Calu3 (cell line): ENCODE measurements at regions not wholly inside any gene's neighbourhood (a gene's known extent, or its start where the extent isn't known, plus 50 kb on each side); places are given as distances from the start of the nearest gene placed in this dataset.

Source experiments
- BruUV-seq: library from RNA; stranded (reverse); fragments of 400-500 nt; replicated peaks from 2 replicates; lab custom pipeline; 2021; lab: Mats Ljungman, UMichigan
- CTCF ChIA-PET: fragments of 300-600 bp; sonication (Branson Sonifier 250); formaldehyde crosslinking; loops from one replicate; lab custom pipeline; 2022; ENCODE audit warnings: antibody characterized with exemption; lab: Charles Lee
- DNase-seq: peaks from one replicate; pipeline ENCODE4 v3.0.0; 2022
- H3K27ac Mint-ChIP-seq: one replicate; pipeline ENCODE4 v1.8.0; 2022; ENCODE audit warnings: mixed read lengths; ENCODE audit not compliant: unreplicated experiment
- H3K27me3 Mint-ChIP-seq: one replicate; pipeline ENCODE4 v1.8.0; 2022; ENCODE audit warnings: mixed read lengths; ENCODE audit not compliant: unreplicated experiment
- H3K36me3 Mint-ChIP-seq: one replicate; pipeline ENCODE4 v1.8.0; 2022; ENCODE audit warnings: mild to moderate bottlenecking, moderate library complexity, mixed read lengths; ENCODE audit not compliant: insufficient read depth, unreplicated experiment
- H3K4me1 Mint-ChIP-seq: one replicate; pipeline ENCODE4 v1.8.0; 2022; ENCODE audit warnings: mild to moderate bottlenecking, low read depth, mixed read lengths; ENCODE audit not compliant: unreplicated experiment
- H3K4me3 Mint-ChIP-seq: one replicate; pipeline ENCODE4 v1.8.0; 2022; ENCODE audit warnings: mild to moderate bottlenecking, low read depth, moderate library complexity, mixed read lengths; ENCODE audit not compliant: unreplicated experiment
- H3K9me3 Mint-ChIP-seq: one replicate; pipeline ENCODE4 v1.8.0; 2022; ENCODE audit warnings: low read depth, mixed read lengths; ENCODE audit not compliant: unreplicated experiment
- intact Hi-C: fragments of 100-400 bp; cut with micrococcal nuclease; formaldehyde crosslinking; loops from one replicate; pipeline ENCODE4 v1.10.0; 2022; ENCODE audit not compliant: unreplicated experiment
- TF ChIP-seq, protein P1 (sequence below): fragments of 200-600 bp; IDR thresholded peaks from one replicate; pipeline ENCODE4 v1.8.0; 2022; ENCODE audit warnings: antibody characterized with exemption; ENCODE audit not compliant: unreplicated experiment

DNA sequence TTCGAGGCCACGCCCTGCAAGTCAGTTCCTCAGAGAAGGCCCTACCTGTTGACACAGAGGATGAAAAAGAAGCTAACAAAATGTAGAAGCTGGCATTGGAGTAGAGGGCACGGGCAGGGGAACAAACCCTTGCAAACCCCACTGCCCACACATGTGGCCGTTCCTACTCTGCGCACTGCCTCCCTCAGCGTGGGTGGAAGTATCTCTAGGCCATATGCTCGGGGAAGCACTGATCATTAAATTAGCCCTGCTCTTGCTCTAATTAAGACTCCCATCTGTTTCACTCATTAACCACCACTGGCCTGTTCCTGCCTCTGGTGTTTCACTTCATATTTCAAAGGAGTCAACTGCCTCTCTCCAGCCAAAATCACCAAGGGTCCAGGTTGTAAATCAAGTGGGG lies 201.2 kb upstream of the SFSWAP start:
- TF ChIP-seq, protein P1, sequence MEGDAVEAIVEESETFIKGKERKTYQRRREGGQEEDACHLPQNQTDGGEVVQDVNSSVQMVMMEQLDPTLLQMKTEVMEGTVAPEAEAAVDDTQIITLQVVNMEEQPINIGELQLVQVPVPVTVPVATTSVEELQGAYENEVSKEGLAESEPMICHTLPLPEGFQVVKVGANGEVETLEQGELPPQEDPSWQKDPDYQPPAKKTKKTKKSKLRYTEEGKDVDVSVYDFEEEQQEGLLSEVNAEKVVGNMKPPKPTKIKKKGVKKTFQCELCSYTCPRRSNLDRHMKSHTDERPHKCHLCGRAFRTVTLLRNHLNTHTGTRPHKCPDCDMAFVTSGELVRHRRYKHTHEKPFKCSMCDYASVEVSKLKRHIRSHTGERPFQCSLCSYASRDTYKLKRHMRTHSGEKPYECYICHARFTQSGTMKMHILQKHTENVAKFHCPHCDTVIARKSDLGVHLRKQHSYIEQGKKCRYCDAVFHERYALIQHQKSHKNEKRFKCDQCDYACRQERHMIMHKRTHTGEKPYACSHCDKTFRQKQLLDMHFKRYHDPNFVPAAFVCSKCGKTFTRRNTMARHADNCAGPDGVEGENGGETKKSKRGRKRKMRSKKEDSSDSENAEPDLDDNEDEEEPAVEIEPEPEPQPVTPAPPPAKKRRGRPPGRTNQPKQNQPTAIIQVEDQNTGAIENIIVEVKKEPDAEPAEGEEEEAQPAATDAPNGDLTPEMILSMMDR: no peak
- peaks cover 76% of the 10 kb centered on the region for H3K27me3 Mint-ChIP-seq
- H3K9me3 Mint-ChIP-seq: no peaks in the 10 kb centered on the region
- H3K4me3 Mint-ChIP-seq: no peak overlapping the region
- CTCF ChIA-PET: no interaction called here
- H3K36me3 Mint-ChIP-seq: no peaks in the 10 kb centered on the region
- no TSS peak for BruUV-seq
- H3K4me1 Mint-ChIP-seq: no peaks in the 10 kb centered on the region
- no peak overlapping the region for H3K27ac Mint-ChIP-seq
- intact Hi-C loops: no loop called here
- no peak for DNase-seq

DNA sequence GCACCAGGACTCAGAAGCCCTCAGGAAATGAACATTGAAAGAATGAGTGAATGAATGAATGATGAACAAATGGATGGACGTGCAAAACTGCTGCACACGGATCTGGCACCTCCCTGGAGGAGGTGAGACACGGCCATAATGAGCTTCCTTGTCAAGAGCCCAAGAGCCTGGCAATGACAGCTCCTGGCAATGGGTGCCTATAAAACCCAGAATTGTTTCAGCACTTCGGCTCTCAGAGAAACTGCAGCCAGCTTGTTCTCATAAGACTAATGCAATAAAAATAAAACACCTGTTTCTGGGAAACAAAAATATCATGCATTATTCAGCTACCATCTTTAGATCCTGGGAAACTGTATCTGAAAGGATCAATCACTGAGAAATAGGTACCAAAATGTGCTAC lies 200.5 kb upstream of the SFSWAP start:
- TF ChIP-seq, protein P1: no peak
- no peaks in the 10 kb centered on the region for H3K4me1 Mint-ChIP-seq
- no peak overlapping the region for H3K4me3 Mint-ChIP-seq
- H3K9me3 Mint-ChIP-seq: no peaks in the 10 kb centered on the region
- intact Hi-C loops: no loop called here
- BruUV-seq: no TSS peak
- peaks cover 84% of the 10 kb centered on the region for H3K27me3 Mint-ChIP-seq
- no peak overlapping the region for H3K27ac Mint-ChIP-seq
- CTCF ChIA-PET: no interaction called here
- H3K36me3 Mint-ChIP-seq: no peaks in the 10 kb centered on the region
- no peak for DNase-seq

DNA sequence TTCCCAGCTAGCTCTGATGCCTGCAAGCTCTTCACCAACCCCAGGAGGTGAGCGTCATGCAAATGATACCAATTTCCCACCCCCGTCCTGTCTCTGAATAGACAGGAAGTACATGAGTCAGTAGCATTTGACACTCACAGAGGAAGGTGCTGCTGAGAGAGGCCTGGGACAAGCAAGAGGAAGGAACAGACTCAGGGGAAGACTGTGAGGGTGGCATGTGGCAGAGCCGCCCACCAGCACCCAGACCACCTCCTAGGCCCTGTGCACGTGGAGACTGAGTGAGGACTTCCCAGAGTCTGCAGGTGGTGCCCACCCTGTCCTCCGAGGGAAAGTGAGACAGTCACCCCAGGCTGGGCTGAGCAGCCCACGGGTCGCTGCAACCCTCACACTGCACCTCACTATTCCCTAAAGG lies 199.5 kb upstream of the SFSWAP start:
- Mint-ChIP-seq H3K4me1 (no peaks in the 10 kb centered on the region), H3K27ac (no peak overlapping the region), H3K9me3 (peaks cover 3% of the 10 kb centered on the region), H3K4me3 (no peak overlapping the region), H3K36me3 (no peaks in the 10 kb centered on the region), H3K27me3 (peaks cover 88% of the 10 kb centered on the region)
- intact Hi-C loops: no loop called here
- CTCF ChIA-PET: no interaction called here
- BruUV-seq: no TSS peak
- TF ChIP-seq, protein P1: no peak
- DNase-seq: no peak

DNA sequence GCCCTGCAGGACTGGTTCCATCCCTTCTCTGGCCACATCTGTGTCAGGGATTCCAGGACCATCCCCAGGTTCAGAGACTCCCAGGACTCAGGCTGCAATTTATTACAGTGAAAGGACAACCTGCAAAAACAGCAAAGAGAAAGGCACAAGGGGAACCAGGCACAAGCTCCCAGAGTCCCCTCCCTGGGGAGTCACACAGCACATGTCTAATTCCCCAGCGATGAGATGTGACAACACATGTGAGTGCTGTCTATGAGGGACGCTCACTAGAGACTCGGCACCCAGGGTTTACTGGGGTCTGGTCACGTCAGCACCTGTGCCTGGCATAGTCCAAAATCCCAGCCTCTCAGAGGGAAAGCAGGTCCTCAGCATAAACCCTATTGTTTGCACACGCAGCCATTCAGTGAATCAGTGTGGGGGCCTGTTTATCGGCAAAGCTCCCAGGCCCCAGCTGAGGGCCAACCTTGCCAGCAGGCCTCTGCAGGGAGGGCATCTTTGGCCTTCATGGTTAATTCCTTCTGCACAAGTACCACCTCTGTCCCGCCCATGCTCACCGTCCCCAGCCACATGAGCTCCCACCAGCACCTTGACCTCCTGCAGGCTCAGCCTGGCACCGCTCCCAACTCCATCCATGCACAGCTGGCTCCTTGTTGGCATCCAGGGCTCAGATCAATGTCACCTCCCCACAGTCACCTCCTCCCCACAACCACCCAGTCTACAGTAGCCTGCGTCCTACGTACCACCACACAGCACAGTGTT lies 198.9 kb upstream of the SFSWAP start:
- BruUV-seq: no TSS peak
- no peak for DNase-seq
- H3K9me3 Mint-ChIP-seq: peaks cover 3% of the 10 kb centered on the region
- CTCF ChIA-PET: no interaction called here
- H3K36me3 Mint-ChIP-seq: no peaks in the 10 kb centered on the region
- no peak overlapping the region for H3K27ac Mint-ChIP-seq
- TF ChIP-seq, protein P1: no peak
- intact Hi-C loops: no loop called here
- H3K4me3 Mint-ChIP-seq: no peak overlapping the region
- H3K27me3 Mint-ChIP-seq: peaks cover 88% of the 10 kb centered on the region
- H3K4me1 Mint-ChIP-seq: no peaks in the 10 kb centered on the region
